ENCODE measurements at regions not wholly inside any gene's neighbourhood (a gene's known extent, or its start where the extent isn't known, plus 50 kb on each side); places are given as distances from the start of the nearest gene placed in this dataset.

DNA sequence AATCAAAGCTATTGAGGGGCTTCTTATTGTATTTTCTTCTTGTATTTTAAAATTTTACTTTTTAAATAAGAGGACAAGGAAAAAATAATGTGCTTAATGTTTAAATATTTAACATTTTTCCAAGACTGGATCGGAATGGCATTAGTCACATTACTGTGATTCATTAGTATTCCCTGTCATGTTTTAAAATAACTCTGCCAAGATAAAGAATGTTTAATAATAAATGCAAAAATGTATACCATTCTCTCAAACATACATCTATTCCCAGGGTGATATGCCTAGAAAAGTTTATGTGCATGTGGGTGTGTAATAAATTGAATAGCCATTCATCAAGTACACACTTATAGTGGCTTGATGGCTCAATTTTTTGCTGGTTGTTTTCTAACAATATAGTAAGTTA lies 936.1 kb downstream of the PLOD2 start:
- TF ChIP-seq, protein P1, sequence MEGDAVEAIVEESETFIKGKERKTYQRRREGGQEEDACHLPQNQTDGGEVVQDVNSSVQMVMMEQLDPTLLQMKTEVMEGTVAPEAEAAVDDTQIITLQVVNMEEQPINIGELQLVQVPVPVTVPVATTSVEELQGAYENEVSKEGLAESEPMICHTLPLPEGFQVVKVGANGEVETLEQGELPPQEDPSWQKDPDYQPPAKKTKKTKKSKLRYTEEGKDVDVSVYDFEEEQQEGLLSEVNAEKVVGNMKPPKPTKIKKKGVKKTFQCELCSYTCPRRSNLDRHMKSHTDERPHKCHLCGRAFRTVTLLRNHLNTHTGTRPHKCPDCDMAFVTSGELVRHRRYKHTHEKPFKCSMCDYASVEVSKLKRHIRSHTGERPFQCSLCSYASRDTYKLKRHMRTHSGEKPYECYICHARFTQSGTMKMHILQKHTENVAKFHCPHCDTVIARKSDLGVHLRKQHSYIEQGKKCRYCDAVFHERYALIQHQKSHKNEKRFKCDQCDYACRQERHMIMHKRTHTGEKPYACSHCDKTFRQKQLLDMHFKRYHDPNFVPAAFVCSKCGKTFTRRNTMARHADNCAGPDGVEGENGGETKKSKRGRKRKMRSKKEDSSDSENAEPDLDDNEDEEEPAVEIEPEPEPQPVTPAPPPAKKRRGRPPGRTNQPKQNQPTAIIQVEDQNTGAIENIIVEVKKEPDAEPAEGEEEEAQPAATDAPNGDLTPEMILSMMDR (IDR thresholded peaks at IDR 0.05), result no peak
- no peak for TF ChIP-seq ZFX (IDR thresholded peaks at IDR 0.05; ENCODE audit: borderline replicate concordance)

Data from 22Rv1 (cell line).